ENCODE measurements at regions not wholly inside any gene's neighbourhood (a gene's known extent, or its start where the extent isn't known, plus 50 kb on each side); places are given as distances from the start of the nearest gene placed in this dataset.

GRCh38 chr5:53350368-53350767 lies 130.1 kb upstream of the FST start:
- TF ChIP-seq CTCF (IDR thresholded peaks at IDR 0.05): no peak
- TF ChIP-seq EZH2 (IDR thresholded peaks at IDR 0.05; ENCODE audit: borderline replicate concordance, insufficient read depth, low read depth, low read length, poor library complexity, severe bottlenecking): no peak

Data from B cell (primary cell).